Kidney (tissue), 13 donors: ENCODE measurements at regions not wholly inside any gene's neighbourhood (a gene's known extent, or its start where the extent isn't known, plus 50 kb on each side); places are given as distances from the start of the nearest gene placed in this dataset.

ENCODE experiments used
- DNase-seq, 5 donors: peaks; one replicate each; pipeline ENCODE4 v3.0.0-alpha.2; 2013 to 2020
- FAIRE-seq: peaks from 2 replicates; lab custom pipeline; 2012; peaks lifted over from hg19 to GRCh38; lab: Jason Lieb, UNC
- H3K27ac ChIP-seq, 2 donors: one replicate each; pipeline ENCODE4 v1.7.0; 2013; ENCODE audit warnings: low read depth in 2 of 2, low read length in 2 of 2, inconsistent platforms in 1 of 2
- H3K27me3 ChIP-seq: one replicate; pipeline ENCODE4 v1.7.1; 2013; ENCODE audit warnings: low read length, inconsistent platforms; ENCODE audit not compliant: control insufficient read depth, insufficient read depth
- H3K36me3 ChIP-seq, 3 donors: one replicate each; pipeline versions ENCODE4 v1.7.0 to v1.7.1; 2013; ENCODE audit warnings: low read length in 3 of 3, control low read depth in 1 of 3, inconsistent platforms in 1 of 3; ENCODE audit not compliant: insufficient read depth in 3 of 3, control insufficient read depth in 2 of 3
- H3K4me1 ChIP-seq, 3 donors: one replicate each; pipeline versions ENCODE4 v1.7.0 to v1.7.1; 2013; ENCODE audit warnings: low read length in 3 of 3, inconsistent platforms in 1 of 3, low read depth in 1 of 3; ENCODE audit not compliant: control insufficient read depth in 2 of 3, insufficient read depth in 2 of 3
- H3K4me3 ChIP-seq, 3 donors: one replicate each; pipeline versions ENCODE4 v1.7.0 to v1.8.1; 2013; ENCODE audit warnings: low read length in 3 of 3, control low read depth in 1 of 3, inconsistent platforms in 1 of 3
- H3K9ac ChIP-seq, 3 donors: one replicate each; pipeline versions ENCODE4 v1.7.0 to v1.7.1; 2013; ENCODE audit warnings: low read length in 3 of 3, control low read depth in 1 of 3, inconsistent platforms in 1 of 3
- H3K9me3 ChIP-seq, 3 donors: one replicate each; pipeline versions ENCODE4 v1.7.0 to v1.7.1; 2013; ENCODE audit warnings: low read length in 3 of 3, control low read depth in 1 of 3, inconsistent platforms in 1 of 3; ENCODE audit not compliant: control insufficient read depth in 2 of 3, insufficient read depth in 1 of 3
- intact Hi-C: fragments of 100-400 bp; cut with DNase I; formaldehyde crosslinking; loops from one replicate; pipeline ENCODE4 v1.11.1; 2022
- TF ChIP-seq, protein P1 (sequence below): IDR thresholded peaks from 3 replicates; pipeline ENCODE4 v1.5.1; 2012; ENCODE audit warnings: mild to moderate bottlenecking, moderate library complexity, borderline replicate concordance; ENCODE audit not compliant: insufficient read depth; ENCODE audit errors: extremely low read depth
- donor health status: control.
- donor health status: control.
- donor health status: control.
- donor health status: control.
- donor health status: control.
- donor health status: DM: yes; HTN: yes; CAD: no.
- donor health status: Normal renal cell carcinoma (clear cell type).

DNA sequence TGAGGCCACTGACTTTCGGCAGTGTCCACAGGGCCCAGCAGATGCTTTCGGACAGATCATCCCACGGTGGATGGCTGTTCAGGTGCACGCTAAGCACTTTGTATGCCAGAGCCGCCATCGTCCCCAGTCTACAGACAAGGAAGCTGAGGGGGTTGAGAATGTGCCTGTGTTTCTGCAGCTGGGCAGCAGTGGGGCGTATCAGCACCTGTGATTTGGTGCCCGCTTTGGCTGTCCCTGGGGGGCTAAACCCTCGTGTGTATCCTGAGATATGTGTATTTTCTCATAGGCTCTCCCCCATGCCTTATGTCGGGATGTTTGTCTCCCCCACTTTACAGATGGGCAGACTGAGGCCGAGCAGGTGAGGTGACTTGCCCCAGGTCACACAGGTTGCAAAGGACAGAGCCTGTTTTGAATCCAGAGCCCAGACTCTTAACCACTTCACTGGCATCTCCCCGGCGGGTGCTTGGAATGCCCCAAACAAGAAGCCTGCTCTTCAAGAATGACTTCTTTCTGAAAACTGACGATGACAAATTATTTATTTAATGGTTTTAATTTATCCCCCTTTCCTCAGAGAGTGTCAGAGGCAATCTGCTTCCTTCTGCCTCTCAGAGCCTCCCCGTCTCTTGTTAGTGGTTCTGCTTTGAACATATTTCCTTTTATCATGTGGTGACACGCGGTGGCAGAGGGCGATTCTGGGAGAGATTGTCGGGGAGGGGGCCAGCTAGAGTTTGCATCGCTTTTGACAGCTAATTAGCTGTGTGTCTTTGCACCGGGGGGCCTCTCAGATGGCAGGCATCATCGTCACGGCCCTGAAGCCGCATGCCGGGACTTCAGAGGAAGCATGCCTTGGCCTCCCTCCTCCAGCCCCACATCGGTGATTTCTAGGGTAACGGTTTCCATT, 149.6 kb upstream of the CIBAR2 start:
- H3K4me1 ChIP-seq, result no peaks in the 10 kb centered on the region
- intact Hi-C loops, result no loop called here
- TF ChIP-seq, protein P1, sequence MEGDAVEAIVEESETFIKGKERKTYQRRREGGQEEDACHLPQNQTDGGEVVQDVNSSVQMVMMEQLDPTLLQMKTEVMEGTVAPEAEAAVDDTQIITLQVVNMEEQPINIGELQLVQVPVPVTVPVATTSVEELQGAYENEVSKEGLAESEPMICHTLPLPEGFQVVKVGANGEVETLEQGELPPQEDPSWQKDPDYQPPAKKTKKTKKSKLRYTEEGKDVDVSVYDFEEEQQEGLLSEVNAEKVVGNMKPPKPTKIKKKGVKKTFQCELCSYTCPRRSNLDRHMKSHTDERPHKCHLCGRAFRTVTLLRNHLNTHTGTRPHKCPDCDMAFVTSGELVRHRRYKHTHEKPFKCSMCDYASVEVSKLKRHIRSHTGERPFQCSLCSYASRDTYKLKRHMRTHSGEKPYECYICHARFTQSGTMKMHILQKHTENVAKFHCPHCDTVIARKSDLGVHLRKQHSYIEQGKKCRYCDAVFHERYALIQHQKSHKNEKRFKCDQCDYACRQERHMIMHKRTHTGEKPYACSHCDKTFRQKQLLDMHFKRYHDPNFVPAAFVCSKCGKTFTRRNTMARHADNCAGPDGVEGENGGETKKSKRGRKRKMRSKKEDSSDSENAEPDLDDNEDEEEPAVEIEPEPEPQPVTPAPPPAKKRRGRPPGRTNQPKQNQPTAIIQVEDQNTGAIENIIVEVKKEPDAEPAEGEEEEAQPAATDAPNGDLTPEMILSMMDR, result no peak
- H3K9me3 ChIP-seq, result no peaks in the 10 kb centered on the region
- DNase-seq (no peak), FAIRE-seq (no peak)
- H3K4me3 ChIP-seq, result no peak overlapping the region
- H3K27ac ChIP-seq, result no peak overlapping the region
- H3K27me3 ChIP-seq, result no peaks in the 10 kb centered on the region
- no peaks in the 10 kb centered on the region for H3K36me3 ChIP-seq
- no peak overlapping the region for H3K9ac ChIP-seq

DNA sequence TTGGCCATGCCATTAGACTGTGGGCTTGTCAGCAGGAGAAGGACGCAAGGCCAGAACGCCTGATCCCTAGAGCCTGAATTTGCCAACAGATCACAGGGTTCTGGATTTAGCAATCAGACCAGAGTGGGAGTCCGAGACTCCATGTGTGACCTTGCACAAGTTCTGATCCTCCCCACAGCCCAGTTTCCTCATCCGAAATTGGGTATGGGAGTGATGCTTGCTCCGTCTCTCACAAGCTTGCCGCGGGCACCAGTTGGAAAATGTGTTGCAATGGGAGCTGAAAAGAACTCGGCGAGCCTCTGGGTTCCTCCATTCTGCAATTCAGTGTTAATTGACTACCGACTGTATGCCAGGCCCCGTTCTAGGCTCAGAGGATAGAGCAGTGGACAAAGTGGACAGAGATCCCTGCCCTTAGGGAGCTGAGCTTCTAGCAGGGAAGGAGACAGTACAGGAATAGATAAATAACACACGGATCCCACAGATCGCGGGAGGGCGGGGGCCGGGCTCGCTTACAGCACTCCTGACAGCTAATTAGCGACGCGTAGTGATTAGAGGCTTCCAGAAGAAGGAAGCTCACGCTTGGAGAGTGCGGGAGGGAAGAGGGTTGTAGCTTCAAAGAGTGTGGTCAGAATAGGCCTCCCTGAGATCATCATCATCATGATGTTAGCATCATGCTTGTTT, 150.4 kb upstream of the CIBAR2 start:
- Histone ChIP-seq H3K36me3 (no peaks in the 10 kb centered on the region), H3K27me3 (no peaks in the 10 kb centered on the region), H3K27ac (no peak overlapping the region), H3K4me3 (no peak overlapping the region), H3K4me1 (no peaks in the 10 kb centered on the region), H3K9ac (no peak overlapping the region), H3K9me3 (no peaks in the 10 kb centered on the region)
- intact Hi-C loops, result no loop called here
- FAIRE-seq (no peak), DNase-seq (peak in 1 of 5 donors; percentile 34)
- TF ChIP-seq, protein P1, result no peak

DNA sequence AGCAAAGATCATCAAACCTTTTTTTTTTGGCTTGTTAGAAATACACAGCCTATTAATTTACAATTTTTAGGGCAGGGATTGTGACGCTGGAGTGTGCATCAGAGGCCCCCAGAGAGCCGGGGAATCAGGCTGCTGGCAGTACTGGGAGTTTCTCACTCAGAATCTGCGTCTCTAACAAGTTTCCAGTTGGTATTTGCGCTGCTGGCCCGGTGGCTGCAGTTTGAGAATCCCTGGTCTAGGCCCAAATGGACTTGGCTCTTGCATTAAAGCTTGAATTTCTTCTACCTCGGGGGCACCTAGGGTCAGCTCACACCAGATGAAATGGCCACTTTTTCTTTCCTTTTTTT, 150.9 kb upstream of the CIBAR2 start:
- TF ChIP-seq, protein P1, result no peak
- Histone ChIP-seq H3K9ac (no peak overlapping the region), H3K36me3 (no peaks in the 10 kb centered on the region), H3K4me3 (no peak overlapping the region), H3K9me3 (no peaks in the 10 kb centered on the region), H3K27ac (no peak overlapping the region), H3K27me3 (no peaks in the 10 kb centered on the region), H3K4me1 (no peaks in the 10 kb centered on the region)
- DNase-seq (no peak), FAIRE-seq (no peak)
- intact Hi-C loops, result no loop called here
